GM12891 (cell line): ENCODE measurements at regions not wholly inside any gene's neighbourhood (a gene's known extent, or its start where the extent isn't known, plus 50 kb on each side); places are given as distances from the start of the nearest gene placed in this dataset.

Experiments
- POLR2A ChIP-seq: IDR thresholded peaks from 2 replicates; pipeline ENCODE4 v1.6.1; 2011; ENCODE audit warnings: low read depth, low read length, control low read depth
- POLR2AphosphoS5 ChIP-seq: IDR thresholded peaks from 2 replicates; pipeline ENCODE4 v1.6.1; 2011; ENCODE audit warnings: low read depth, low read length, control low read depth
- POU2F2 ChIP-seq: IDR thresholded peaks from 2 replicates; pipeline ENCODE4 v1.6.1; 2011; ENCODE audit warnings: low read depth, mild to moderate bottlenecking, control low read depth, low read length, moderate library complexity
- SPI1 ChIP-seq: IDR thresholded peaks from 2 replicates; pipeline ENCODE4 v1.6.1; 2011; ENCODE audit warnings: low read depth, low read length, control low read depth
- TAF1 ChIP-seq: IDR thresholded peaks from 2 replicates; pipeline ENCODE4 v1.6.1; 2011; ENCODE audit warnings: low read depth, low read length, control low read depth

- TF ChIP-seq POLR2AphosphoS5 (no peak), POLR2A (no peak), TAF1 (no peak), SPI1 (no peak), POU2F2 (no peak)
Observed at GRCh38 chr2:18781541-18782280, 192.3 kb upstream of the NT5C1B start.
